ENCODE measurements at regions not wholly inside any gene's neighbourhood (a gene's known extent, or its start where the extent isn't known, plus 50 kb on each side); places are given as distances from the start of the nearest gene placed in this dataset.

- Mint-ChIP-seq H3K27me3 (ENCODE audit: unreplicated experiment) (peaks cover 15% of the 10 kb centered on the region), H3K9me3 (ENCODE audit: unreplicated experiment) (no peaks in the 10 kb centered on the region), H3K27ac (ENCODE audit: unreplicated experiment) (no peak overlapping the region), H3K36me3 (ENCODE audit: unreplicated experiment) (no peaks in the 10 kb centered on the region), H3K4me1 (ENCODE audit: unreplicated experiment) (no peaks in the 10 kb centered on the region), H3K4me3 (ENCODE audit: unreplicated experiment) (no peak overlapping the region)
- no peak for TF ChIP-seq CTCF (IDR thresholded peaks at IDR 0.05)
- DNase-seq (ENCODE audit: extremely low spot score, unreplicated experiment) = peak; percentile 54
These were observed 123.1 kb downstream of the NPIPB5 start for GRCh38 chr16:22633799-22634198.

- no peak overlapping the region for H3K4me3 Mint-ChIP-seq (ENCODE audit: unreplicated experiment)
- DNase-seq (ENCODE audit: extremely low spot score, unreplicated experiment) = peak; percentile 80
- no peak overlapping the region for H3K27ac Mint-ChIP-seq (ENCODE audit: unreplicated experiment)
- H3K27me3 Mint-ChIP-seq (ENCODE audit: unreplicated experiment) = peaks cover 15% of the 10 kb centered on the region
- no peaks in the 10 kb centered on the region for H3K36me3 Mint-ChIP-seq (ENCODE audit: unreplicated experiment)
- TF ChIP-seq CTCF (IDR thresholded peaks at IDR 0.05) = no peak
- no peaks in the 10 kb centered on the region for H3K4me1 Mint-ChIP-seq (ENCODE audit: unreplicated experiment)
- H3K9me3 Mint-ChIP-seq (ENCODE audit: unreplicated experiment) = no peaks in the 10 kb centered on the region
These were observed 124.3 kb downstream of the NPIPB5 start for GRCh38 chr16:22634954-22635353.

- peak; percentile 4 for DNase-seq (ENCODE audit: extremely low spot score, unreplicated experiment)
- no peak for TF ChIP-seq CTCF (IDR thresholded peaks at IDR 0.05)
- Mint-ChIP-seq H3K36me3 (ENCODE audit: unreplicated experiment) (no peaks in the 10 kb centered on the region), H3K4me1 (ENCODE audit: unreplicated experiment) (no peaks in the 10 kb centered on the region), H3K27me3 (ENCODE audit: unreplicated experiment) (peaks cover 15% of the 10 kb centered on the region), H3K4me3 (ENCODE audit: unreplicated experiment) (no peak overlapping the region), H3K27ac (ENCODE audit: unreplicated experiment) (no peak overlapping the region), H3K9me3 (ENCODE audit: unreplicated experiment) (no peaks in the 10 kb centered on the region)
These were observed 124.7 kb downstream of the NPIPB5 start for GRCh38 chr16:22635357-22635761.

GRCh38 chr16:22635801-22636200, 125.1 kb downstream of the NPIPB5 start:
- no peak overlapping the region for H3K4me3 Mint-ChIP-seq (ENCODE audit: unreplicated experiment)

More at GRCh38 chr16:22635801-22636200, 125.1 kb downstream of the NPIPB5 start:
- no peak overlapping the region for H3K27ac Mint-ChIP-seq (ENCODE audit: unreplicated experiment)
- no peaks in the 10 kb centered on the region for H3K4me1 Mint-ChIP-seq (ENCODE audit: unreplicated experiment)
- no peak for DNase-seq (ENCODE audit: extremely low spot score, unreplicated experiment)
- H3K27me3 Mint-ChIP-seq (ENCODE audit: unreplicated experiment) = peaks cover 15% of the 10 kb centered on the region
- no peaks in the 10 kb centered on the region for H3K9me3 Mint-ChIP-seq (ENCODE audit: unreplicated experiment)
- no peak for TF ChIP-seq CTCF (IDR thresholded peaks at IDR 0.05)
- H3K36me3 Mint-ChIP-seq (ENCODE audit: unreplicated experiment) = no peaks in the 10 kb centered on the region

Measured in osteocyte (in vitro differentiated cells).